ENCODE measurements at regions not wholly inside any gene's neighbourhood (a gene's known extent, or its start where the extent isn't known, plus 50 kb on each side); places are given as distances from the start of the nearest gene placed in this dataset.

DNA sequence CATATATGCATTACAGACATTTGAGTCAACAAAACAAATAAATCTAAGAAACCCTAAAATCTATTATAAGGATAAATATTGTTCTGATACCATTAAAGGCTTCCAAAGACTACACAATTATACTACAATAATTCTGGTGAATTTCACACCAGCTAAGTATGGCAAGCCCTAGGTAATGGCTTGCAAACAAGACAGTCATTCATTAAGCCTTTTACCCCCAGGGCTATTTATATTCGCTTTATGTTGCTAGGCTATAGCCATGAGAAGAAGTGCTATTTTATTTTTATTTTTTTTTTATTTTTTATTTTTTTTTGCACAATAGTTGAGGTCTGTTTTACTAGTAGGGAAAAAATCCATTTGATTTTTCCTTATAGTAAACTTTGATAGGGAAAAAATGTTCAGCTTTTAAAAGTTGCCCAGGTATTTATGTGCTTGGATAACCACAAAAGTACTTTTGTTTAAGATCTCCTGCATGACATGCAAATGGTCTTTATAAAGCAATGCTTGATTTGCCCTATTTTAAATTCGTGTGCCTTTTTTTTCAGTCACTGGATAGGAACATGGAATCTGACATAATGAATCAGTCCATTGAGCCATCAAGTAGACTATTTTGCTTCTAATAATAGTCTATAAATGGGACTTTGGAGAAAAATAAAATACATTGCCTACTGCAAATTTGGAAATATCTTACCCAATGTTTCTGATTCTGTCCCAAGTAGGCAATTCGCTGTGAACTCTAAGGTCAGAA lies 946.3 kb upstream of the COX7C start:
- no peak overlapping the region for H3K4me3 Mint-ChIP-seq (ENCODE audit: unreplicated experiment)
- no peaks in the 10 kb centered on the region for H3K27me3 Mint-ChIP-seq (ENCODE audit: insufficient read depth, unreplicated experiment)
- no peak for DNase-seq (ENCODE audit: unreplicated experiment)
- ChIA-PET POLR2A (interaction anchor here (0.7 kb wide), 1 partner anchor 303 kb away, joined by 4 read pairs; no protein-coding TSS in a partner anchor), CTCF (no interaction called here)
- no peaks in the 10 kb centered on the region for H3K36me3 Mint-ChIP-seq (ENCODE audit: insufficient read depth, unreplicated experiment)
- TF ChIP-seq, protein P1, sequence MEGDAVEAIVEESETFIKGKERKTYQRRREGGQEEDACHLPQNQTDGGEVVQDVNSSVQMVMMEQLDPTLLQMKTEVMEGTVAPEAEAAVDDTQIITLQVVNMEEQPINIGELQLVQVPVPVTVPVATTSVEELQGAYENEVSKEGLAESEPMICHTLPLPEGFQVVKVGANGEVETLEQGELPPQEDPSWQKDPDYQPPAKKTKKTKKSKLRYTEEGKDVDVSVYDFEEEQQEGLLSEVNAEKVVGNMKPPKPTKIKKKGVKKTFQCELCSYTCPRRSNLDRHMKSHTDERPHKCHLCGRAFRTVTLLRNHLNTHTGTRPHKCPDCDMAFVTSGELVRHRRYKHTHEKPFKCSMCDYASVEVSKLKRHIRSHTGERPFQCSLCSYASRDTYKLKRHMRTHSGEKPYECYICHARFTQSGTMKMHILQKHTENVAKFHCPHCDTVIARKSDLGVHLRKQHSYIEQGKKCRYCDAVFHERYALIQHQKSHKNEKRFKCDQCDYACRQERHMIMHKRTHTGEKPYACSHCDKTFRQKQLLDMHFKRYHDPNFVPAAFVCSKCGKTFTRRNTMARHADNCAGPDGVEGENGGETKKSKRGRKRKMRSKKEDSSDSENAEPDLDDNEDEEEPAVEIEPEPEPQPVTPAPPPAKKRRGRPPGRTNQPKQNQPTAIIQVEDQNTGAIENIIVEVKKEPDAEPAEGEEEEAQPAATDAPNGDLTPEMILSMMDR (IDR thresholded peaks at IDR 0.05; ENCODE audit: unreplicated experiment), result no peak
- peaks cover 19% of the 10 kb centered on the region for H3K9me3 Mint-ChIP-seq (ENCODE audit: unreplicated experiment)
- BruUV-seq (replicated peaks), result no TSS peak
- H3K4me1 Mint-ChIP-seq (ENCODE audit: insufficient read depth, unreplicated experiment), result no peaks in the 10 kb centered on the region
- H3K27ac Mint-ChIP-seq (ENCODE audit: low read depth, unreplicated experiment), result no peak overlapping the region
- intact Hi-C loops (cut with micrococcal nuclease), result no loop called here

DNA sequence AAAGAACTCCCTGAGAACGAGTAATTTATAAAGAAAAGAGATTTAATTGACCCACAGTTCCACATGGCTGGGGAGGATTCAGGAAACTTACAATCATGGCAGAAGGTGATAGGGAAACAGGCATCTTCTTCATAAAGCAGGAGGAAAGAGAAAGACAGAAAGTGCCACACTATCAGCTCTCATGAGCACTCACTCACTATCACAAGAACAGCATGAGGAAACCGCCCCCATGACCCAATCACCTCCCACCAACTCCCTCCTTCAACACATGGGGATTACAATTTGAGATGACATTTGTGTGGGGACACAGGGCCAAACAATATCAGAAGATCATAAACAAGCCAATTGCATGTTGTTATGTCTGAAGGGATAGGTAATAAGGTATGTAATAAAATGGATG lies 935.9 kb upstream of the COX7C start:
- ChIA-PET POLR2A (no interaction called here), CTCF (no interaction called here)
- Mint-ChIP-seq H3K9me3 (ENCODE audit: unreplicated experiment) (peaks cover 18% of the 10 kb centered on the region), H3K27me3 (ENCODE audit: insufficient read depth, unreplicated experiment) (no peaks in the 10 kb centered on the region), H3K4me3 (ENCODE audit: unreplicated experiment) (no peak overlapping the region), H3K36me3 (ENCODE audit: insufficient read depth, unreplicated experiment) (no peaks in the 10 kb centered on the region), H3K27ac (ENCODE audit: low read depth, unreplicated experiment) (no peak overlapping the region), H3K4me1 (ENCODE audit: insufficient read depth, unreplicated experiment) (no peaks in the 10 kb centered on the region)
- intact Hi-C loops (cut with micrococcal nuclease), result no loop called here
- DNase-seq (ENCODE audit: unreplicated experiment), result no peak
- TF ChIP-seq, protein P1 (IDR thresholded peaks at IDR 0.05; ENCODE audit: unreplicated experiment), result no peak
- BruUV-seq (replicated peaks), result no TSS peak

DNA sequence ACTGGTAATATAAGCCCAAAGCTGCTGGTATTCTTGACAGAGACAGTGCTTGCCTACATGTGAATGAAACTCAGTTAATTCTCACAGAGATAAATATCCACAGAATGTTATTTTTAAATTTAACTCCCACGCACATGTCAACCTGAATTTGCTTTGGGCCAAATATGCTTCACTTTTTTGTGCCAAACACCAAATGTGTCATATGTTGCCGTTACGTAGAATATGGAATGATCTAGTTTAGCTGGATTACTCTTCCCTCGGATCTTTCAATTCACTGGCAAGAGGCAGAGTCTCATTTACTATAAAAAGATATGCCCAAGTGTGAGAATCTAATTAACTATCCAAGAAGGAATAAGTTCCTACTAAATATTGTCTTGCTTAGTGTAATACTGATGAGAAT lies 933.4 kb upstream of the COX7C start:
- intact Hi-C loops (cut with micrococcal nuclease), result no loop called here
- DNase-seq (ENCODE audit: unreplicated experiment), result no peak
- H3K9me3 Mint-ChIP-seq (ENCODE audit: unreplicated experiment), result peaks cover 18% of the 10 kb centered on the region
- BruUV-seq (replicated peaks), result no TSS peak
- TF ChIP-seq, protein P1 (IDR thresholded peaks at IDR 0.05; ENCODE audit: unreplicated experiment), result no peak
- H3K36me3 Mint-ChIP-seq (ENCODE audit: insufficient read depth, unreplicated experiment), result no peaks in the 10 kb centered on the region
- no peaks in the 10 kb centered on the region for H3K27me3 Mint-ChIP-seq (ENCODE audit: insufficient read depth, unreplicated experiment)
- H3K4me1 Mint-ChIP-seq (ENCODE audit: insufficient read depth, unreplicated experiment), result no peaks in the 10 kb centered on the region
- H3K4me3 Mint-ChIP-seq (ENCODE audit: unreplicated experiment), result no peak overlapping the region
- no peak overlapping the region for H3K27ac Mint-ChIP-seq (ENCODE audit: low read depth, unreplicated experiment)
- ChIA-PET CTCF (no interaction called here), POLR2A (no interaction called here)

DNA sequence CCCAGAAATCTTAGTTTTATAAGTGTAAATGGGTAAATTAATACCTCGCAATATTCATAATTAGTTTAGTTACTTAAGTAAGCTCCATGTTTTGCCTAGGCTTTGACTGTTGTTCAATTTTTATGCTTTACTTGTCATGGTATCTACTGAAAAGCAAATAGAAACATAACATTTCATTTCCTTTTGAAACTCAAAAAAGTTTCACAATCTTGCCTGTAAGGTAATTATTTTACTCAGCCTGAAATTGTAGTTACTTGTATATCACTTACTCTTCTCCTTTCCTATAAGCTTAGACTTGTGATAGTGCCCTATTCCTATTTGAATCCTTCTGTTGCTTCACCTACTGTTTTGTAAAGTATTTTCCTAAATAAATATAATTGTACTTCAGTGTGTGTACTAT lies 914.4 kb upstream of the COX7C start:
- intact Hi-C loops (cut with micrococcal nuclease), result no loop called here
- no TSS peak for BruUV-seq (replicated peaks)
- Mint-ChIP-seq H3K4me3 (ENCODE audit: unreplicated experiment) (no peak overlapping the region), H3K36me3 (ENCODE audit: insufficient read depth, unreplicated experiment) (no peaks in the 10 kb centered on the region), H3K4me1 (ENCODE audit: insufficient read depth, unreplicated experiment) (no peaks in the 10 kb centered on the region), H3K27me3 (ENCODE audit: insufficient read depth, unreplicated experiment) (no peaks in the 10 kb centered on the region), H3K27ac (ENCODE audit: low read depth, unreplicated experiment) (no peak overlapping the region), H3K9me3 (ENCODE audit: unreplicated experiment) (peaks cover 7% of the 10 kb centered on the region)
- ChIA-PET CTCF (no interaction called here), POLR2A (no interaction called here)
- no peak for DNase-seq (ENCODE audit: unreplicated experiment)
- TF ChIP-seq, protein P1 (IDR thresholded peaks at IDR 0.05; ENCODE audit: unreplicated experiment), result no peak

Measured in MCF 10A (cell line).